ENCODE measurements at regions not wholly inside any gene's neighbourhood (a gene's known extent, or its start where the extent isn't known, plus 50 kb on each side); places are given as distances from the start of the nearest gene placed in this dataset.

- TF ChIP-seq CTCF (conservative IDR thresholded peaks at IDR 0.05; ENCODE audit: low read depth, low read length) (no peak), EZH2phosphoT487 (IDR thresholded peaks at IDR 0.05; ENCODE audit: borderline replicate concordance, low read length) (no peak), EZH2 (IDR thresholded peaks at IDR 0.05; ENCODE audit: low read length, unreplicated experiment) (no peak)
Observed at GRCh38 chr6:48016020-48016755, 94.8 kb downstream of the PTCHD4 start.

All from PC-3 (cell line).